HEK293 (cell line): ENCODE measurements at regions not wholly inside any gene's neighbourhood (a gene's known extent, or its start where the extent isn't known, plus 50 kb on each side); places are given as distances from the start of the nearest gene placed in this dataset.

Experiments
- CTCF ChIA-PET: fragments of 350-600 bp; formaldehyde crosslinking; extraction: SDS; loops from one replicate; lab custom pipeline; 2021; ENCODE audit warnings: antibody characterized with exemption; lab: Yijun Ruan, JAX
- POLR2A ChIA-PET: fragments of 300-600 bp; formaldehyde crosslinking; extraction: SDS; loops from one replicate; lab custom pipeline; 2020; ENCODE audit warnings: antibody characterized with exemption, inconsistent platforms; lab: Yijun Ruan, JAX
- H3K27ac ChIP-seq: fragments of 200-500 bp; sonication (Bioruptor generic); 2 replicates; pipeline ENCODE4 v1.5.1; 2014; ENCODE audit warnings: low read depth, low read length, control low read depth, inconsistent platforms; ENCODE audit errors: extremely low read depth
- H3K36me3 ChIP-seq, 2 experiments: fragments of 200-500 bp in 1 of 2; sonication (Bioruptor generic) in 1 of 2; 1 replicate in 1 of 2; 2 replicates in 1 of 2; pipeline ENCODE4 v1.5.1; 2014 to 2017; ENCODE audit warnings: inconsistent platforms in 2 of 2, low read length in 2 of 2; ENCODE audit not compliant: control insufficient read depth in 2 of 2, insufficient read depth in 1 of 2
- H3K4me1 ChIP-seq: fragments of 200-500 bp; sonication (Bioruptor generic); 2 replicates; pipeline ENCODE4 v1.5.1; 2014; ENCODE audit warnings: mild to moderate bottlenecking, low read length, inconsistent platforms; ENCODE audit not compliant: control insufficient read depth, insufficient read depth
- H3K4me3 ChIP-seq: 2 replicates; pipeline ENCODE4 v1.5.1; 2011; ENCODE audit warnings: low read depth, mild to moderate bottlenecking, control low read depth, low read length, moderate library complexity
- H3K9me3 ChIP-seq: fragments of 200-500 bp; sonication (Bioruptor generic); 2 replicates; pipeline ENCODE4 v1.5.1; 2014; ENCODE audit warnings: low read depth, low read length, inconsistent platforms; ENCODE audit not compliant: control insufficient read depth, insufficient read depth
- HOXC10 ChIP-seq: sonication (generic); formaldehyde crosslinking; IDR thresholded peaks from 2 replicates; pipeline ENCODE4 v1.8.1; 2023; ENCODE audit warnings: mild to moderate bottlenecking, missing genetic modification reagents
- HOXD13 ChIP-seq: sonication (generic); formaldehyde crosslinking; IDR thresholded peaks from 2 replicates; pipeline ENCODE4 v1.8.0; 2022; ENCODE audit warnings: missing genetic modification reagents, borderline replicate concordance
- PRDM6 ChIP-seq: fragments of 450-650 bp; formaldehyde crosslinking; IDR thresholded peaks from 2 replicates; pipeline ENCODE4 v1.5.1; 2017; ENCODE audit warnings: missing biosample characterization, missing genetic modification characterization
- SP2 ChIP-seq: fragments of 450-650 bp; formaldehyde crosslinking; IDR thresholded peaks from 2 replicates; pipeline ENCODE4 v1.5.1; 2016; ENCODE audit warnings: missing biosample characterization, missing genetic modification characterization
- TRIM28 ChIP-seq: IDR thresholded peaks from 2 replicates; pipeline ENCODE4 v1.6.1; 2011; ENCODE audit warnings: low read length, control low read depth, borderline replicate concordance
- ZBTB20 ChIP-seq: fragments of 450-650 bp; formaldehyde crosslinking; IDR thresholded peaks from 2 replicates; pipeline ENCODE4 v1.5.1; 2016; ENCODE audit warnings: missing biosample characterization, missing genetic modification characterization
- ZBTB21 ChIP-seq: fragments of 450-650 bp; formaldehyde crosslinking; IDR thresholded peaks from 2 replicates; pipeline ENCODE4 v1.5.1; 2017; ENCODE audit warnings: missing biosample characterization, missing genetic modification characterization
- ZBTB44 ChIP-seq: fragments of 450-650 bp; IDR thresholded peaks from 2 replicates; pipeline ENCODE4 v1.5.1; 2018; ENCODE audit warnings: missing biosample characterization, mild to moderate bottlenecking, missing genetic modification characterization
- ZFHX2 ChIP-seq: fragments of 450-650 bp; formaldehyde crosslinking; conservative IDR thresholded peaks from 2 replicates; pipeline ENCODE4 v1.5.1; 2016; ENCODE audit warnings: missing biosample characterization, missing genetic modification characterization
- ZFP3 ChIP-seq: fragments of 450-650 bp; formaldehyde crosslinking; IDR thresholded peaks from 2 replicates; pipeline ENCODE4 v1.5.1; 2016; ENCODE audit warnings: low read depth, missing biosample characterization, missing genetic modification characterization
- ZNF114 ChIP-seq: fragments of 450-650 bp; formaldehyde crosslinking; IDR thresholded peaks from 2 replicates; pipeline ENCODE4 v1.5.0; 2017; ENCODE audit warnings: missing biosample characterization, missing genetic modification characterization
- ZNF174 ChIP-seq: fragments of 450-650 bp; formaldehyde crosslinking; IDR thresholded peaks from 2 replicates; pipeline ENCODE4 v1.5.0; 2017; ENCODE audit warnings: missing biosample characterization, mild to moderate bottlenecking, missing genetic modification characterization
- ZNF19 ChIP-seq: fragments of 450-650 bp; formaldehyde crosslinking; IDR thresholded peaks from 2 replicates; pipeline ENCODE4; 2016; ENCODE audit warnings: missing biosample characterization, missing genetic modification characterization, low read depth
- ZNF302 ChIP-seq: fragments of 450-650 bp; formaldehyde crosslinking; IDR thresholded peaks from 2 replicates; pipeline ENCODE4 v1.5.1; 2016; ENCODE audit warnings: missing biosample characterization, missing genetic modification characterization, low read depth
- ZNF350 ChIP-seq: fragments of 450-650 bp; formaldehyde crosslinking; IDR thresholded peaks from 2 replicates; pipeline ENCODE4 v1.5.0; 2017; ENCODE audit warnings: missing biosample characterization, mild to moderate bottlenecking, missing genetic modification characterization
- ZNF426 ChIP-seq: fragments of 450-650 bp; formaldehyde crosslinking; IDR thresholded peaks from 2 replicates; pipeline ENCODE4 v1.5.1; 2017; ENCODE audit warnings: missing biosample characterization, missing genetic modification characterization, mild to moderate bottlenecking, inconsistent platforms, moderate library complexity
- ZNF48 ChIP-seq: fragments of 450-650 bp; formaldehyde crosslinking; IDR thresholded peaks from 2 replicates; pipeline ENCODE4 v1.5.1; 2016; ENCODE audit warnings: missing biosample characterization, missing genetic modification characterization
- ZNF501 ChIP-seq: fragments of 450-650 bp; formaldehyde crosslinking; IDR thresholded peaks from 2 replicates; pipeline ENCODE4 v1.5.1; 2016; ENCODE audit warnings: missing biosample characterization, missing genetic modification characterization
- ZNF544 ChIP-seq: fragments of 450-650 bp; formaldehyde crosslinking; IDR thresholded peaks from 2 replicates; pipeline ENCODE4 v1.5.0; 2017; ENCODE audit warnings: missing biosample characterization, missing genetic modification characterization
- ZNF549 ChIP-seq: fragments of 450-650 bp; IDR thresholded peaks from 2 replicates; pipeline ENCODE4 v1.5.1; 2018; ENCODE audit warnings: missing biosample characterization, missing genetic modification characterization, mild to moderate bottlenecking, inconsistent platforms, moderate library complexity
- ZNF558 ChIP-seq: fragments of 450-650 bp; formaldehyde crosslinking; IDR thresholded peaks from 2 replicates; pipeline ENCODE4 v1.5.1; 2016; ENCODE audit warnings: missing biosample characterization, missing genetic modification characterization
- ZNF623 ChIP-seq: fragments of 450-650 bp; formaldehyde crosslinking; IDR thresholded peaks from 2 replicates; pipeline ENCODE4 v1.5.1; 2016; ENCODE audit warnings: missing biosample characterization, missing genetic modification characterization
- ZNF626 ChIP-seq: fragments of 450-650 bp; sonication (Bioruptor Pico); formaldehyde crosslinking; IDR thresholded peaks from 2 replicates; pipeline ENCODE4 v1.5.1; 2018; ENCODE audit warnings: missing biosample characterization, missing genetic modification characterization, inconsistent platforms
- ZNF658 ChIP-seq: fragments of 450-650 bp; formaldehyde crosslinking; IDR thresholded peaks from 2 replicates; pipeline ENCODE4; 2016; ENCODE audit warnings: missing biosample characterization, missing genetic modification characterization
- ZNF704 ChIP-seq: fragments of 450-650 bp; formaldehyde crosslinking; IDR thresholded peaks from 2 replicates; pipeline ENCODE4 v1.5.1; 2016; ENCODE audit warnings: missing biosample characterization, missing genetic modification characterization
- ZNF76 ChIP-seq: fragments of 450-650 bp; formaldehyde crosslinking; IDR thresholded peaks from 2 replicates; pipeline ENCODE4; 2016; ENCODE audit warnings: low read depth, missing biosample characterization, missing genetic modification characterization, borderline replicate concordance

- CTCF ChIA-PET: interaction anchor here (0.7 kb wide), 1 partner anchor 99 kb away, joined by 3 read pairs; the partner anchor contains the start of gene KLHL13
- no peak overlapping the region for H3K27ac ChIP-seq
- H3K9me3 ChIP-seq: no peaks in the 10 kb centered on the region
- TF ChIP-seq ZNF558 (tag by site-specific recombination) (no peak), ZNF76 (tag by site-specific recombination) (no peak), ZNF48 (tag by site-specific recombination) (no peak), SP2 (tag by site-specific recombination) (no peak), ZNF549 (tag by site-specific recombination) (no peak), ZBTB44 (no peak), ZFP3 (tag by site-specific recombination) (no peak), ZNF501 (tag by site-specific recombination) (no peak), ZBTB20 (tag by site-specific recombination) (no peak), ZNF704 (no peak), HOXC10 (CRISPR knock-in tag) (no peak), ZNF426 (tag by site-specific recombination) (no peak), ZNF114 (tag by site-specific recombination) (no peak), ZNF19 (tag by site-specific recombination) (no peak), ZNF658 (tag by site-specific recombination) (no peak)
- H3K4me1 ChIP-seq: no peaks in the 10 kb centered on the region
- H3K36me3 ChIP-seq: no peaks in the 10 kb centered on the region
- no peak overlapping the region for H3K4me3 ChIP-seq
- POLR2A ChIA-PET: no interaction called here
Observed at GRCh38 chrX:118215346-118215745, 98.7 kb upstream of the KLHL13 start.

DNA sequence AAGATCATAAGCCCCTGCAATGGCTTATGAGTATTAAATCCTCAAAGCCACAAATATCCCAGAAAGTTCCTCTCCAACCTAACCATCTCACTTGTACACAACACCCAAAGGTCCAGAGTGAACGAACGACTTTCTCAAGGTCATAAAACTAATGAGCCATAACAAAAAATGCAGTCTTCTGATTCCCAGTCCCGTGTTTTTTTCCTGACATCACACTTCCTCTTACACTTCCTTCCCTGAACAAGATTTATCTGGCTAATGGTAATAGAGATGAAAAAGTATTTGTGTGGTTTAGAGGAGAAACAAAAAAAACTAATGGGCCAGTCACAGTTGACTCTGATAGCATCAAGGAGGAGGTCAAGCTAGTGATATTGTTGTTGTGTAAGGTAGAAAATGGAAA is 99.5 kb upstream of the KLHL13 start:
- no peak overlapping the region for H3K4me3 ChIP-seq
- H3K36me3 ChIP-seq: no peaks in the 10 kb centered on the region
- ChIA-PET POLR2A (no interaction called here), CTCF (interaction anchor here (0.7 to 1.6 kb wide), 2 partner anchors 10 to 100 kb away, joined by 3 to 5 read pairs; partner anchors contain the start of gene KLHL13)
- H3K4me1 ChIP-seq: no peaks in the 10 kb centered on the region
- H3K27ac ChIP-seq: no peak overlapping the region
- TF ChIP-seq HOXD13 (CRISPR knock-in tag): peak; percentile 62; the same call in 1 of the 2 replicates
- TF ChIP-seq PRDM6: peak; percentile 48; the same call in 1 of the 2 replicates
- TF ChIP-seq ZBTB21: peak; percentile 12; the same call in 1 of the 2 replicates
- TF ChIP-seq ZNF350 (tag by site-specific recombination): no peak
- TF ChIP-seq TRIM28: peak; percentile 34; the same call in 1 of the 2 replicates
- no peak for TF ChIP-seq ZNF302 (tag by site-specific recombination)
- TF ChIP-seq ZNF623 (tag by site-specific recombination): no peak
- no peak for TF ChIP-seq ZNF626
- no peak for TF ChIP-seq ZNF544 (tag by site-specific recombination)
- no peak for TF ChIP-seq ZNF174 (tag by site-specific recombination)
- no peak for TF ChIP-seq ZFHX2 (tag by site-specific recombination)
- H3K9me3 ChIP-seq: no peaks in the 10 kb centered on the region
